Progenitor cell of endocrine pancreas (in vitro differentiated cells): ENCODE measurements at regions not wholly inside any gene's neighbourhood (a gene's known extent, or its start where the extent isn't known, plus 50 kb on each side); places are given as distances from the start of the nearest gene placed in this dataset.

Source experiments
- DNase-seq: peaks from one replicate; pipeline ENCODE4 v3.0.0; 2021; ENCODE audit warnings: low spot score; ENCODE audit not compliant: unreplicated experiment
- H3K27ac Mint-ChIP-seq: 2 replicates; pipeline ENCODE4 v1.8.0; 2021; ENCODE audit warnings: mild to moderate bottlenecking, moderate library complexity, mixed read lengths
- H3K27me3 Mint-ChIP-seq: 2 replicates; pipeline ENCODE4 v1.8.0; 2021; ENCODE audit warnings: mixed read lengths
- H3K36me3 Mint-ChIP-seq: 2 replicates; pipeline ENCODE4 v1.8.0; 2022; ENCODE audit warnings: mixed read lengths; ENCODE audit not compliant: insufficient read depth
- H3K4me1 Mint-ChIP-seq: 2 replicates; pipeline ENCODE4 v1.8.0; 2021; ENCODE audit warnings: low read depth, mixed read lengths
- H3K4me3 Mint-ChIP-seq: 2 replicates; pipeline ENCODE4 v1.8.0; 2021; ENCODE audit warnings: low read depth, mild to moderate bottlenecking, moderate library complexity, mixed read lengths
- H3K9me3 Mint-ChIP-seq: 2 replicates; pipeline ENCODE4 v1.8.0; 2021; ENCODE audit warnings: low read depth, mixed read lengths
- TF ChIP-seq, protein P1 (sequence below): fragments of 200-600 bp; sonication (generic); IDR thresholded peaks from one replicate; pipeline ENCODE4 v1.5.0; 2021; ENCODE audit warnings: antibody characterized with exemption, mild to moderate bottlenecking; ENCODE audit not compliant: unreplicated experiment

DNA sequence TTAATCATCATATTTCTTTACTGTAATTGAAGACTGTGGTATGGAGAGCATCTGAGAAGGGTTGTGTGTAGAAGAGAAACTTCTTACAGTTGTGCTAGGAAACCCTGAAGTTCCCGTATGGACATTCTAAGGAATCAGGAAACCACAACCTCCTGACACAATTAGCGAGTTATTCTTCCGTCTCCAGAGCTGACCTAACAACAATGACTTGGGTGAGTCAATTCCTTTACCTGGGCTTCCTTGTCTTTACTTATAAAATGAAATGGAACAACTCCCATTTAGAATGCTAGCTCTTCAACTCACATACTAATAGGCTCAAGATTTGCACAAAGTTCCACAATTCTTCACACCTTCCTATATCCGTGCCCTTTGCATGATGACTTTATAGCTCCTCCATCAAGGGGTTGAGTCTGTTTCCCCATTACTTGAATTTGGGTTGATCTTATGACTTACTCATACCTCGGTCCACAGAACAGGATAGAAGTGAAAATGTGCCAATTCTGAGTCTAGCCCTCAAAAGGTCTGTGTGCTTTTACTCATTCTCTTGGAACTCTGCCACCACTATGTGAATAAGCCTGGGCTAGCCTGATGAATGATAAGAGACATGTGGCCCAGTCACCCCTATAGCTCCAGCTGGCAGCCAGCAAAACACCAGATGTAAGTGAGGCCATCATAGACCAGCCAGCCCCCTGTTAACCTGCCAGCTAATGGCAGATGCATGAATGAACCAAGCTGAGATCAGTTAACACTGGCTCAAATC is 459.4 kb downstream of the ETNK1 start:
- TF ChIP-seq, protein P1, sequence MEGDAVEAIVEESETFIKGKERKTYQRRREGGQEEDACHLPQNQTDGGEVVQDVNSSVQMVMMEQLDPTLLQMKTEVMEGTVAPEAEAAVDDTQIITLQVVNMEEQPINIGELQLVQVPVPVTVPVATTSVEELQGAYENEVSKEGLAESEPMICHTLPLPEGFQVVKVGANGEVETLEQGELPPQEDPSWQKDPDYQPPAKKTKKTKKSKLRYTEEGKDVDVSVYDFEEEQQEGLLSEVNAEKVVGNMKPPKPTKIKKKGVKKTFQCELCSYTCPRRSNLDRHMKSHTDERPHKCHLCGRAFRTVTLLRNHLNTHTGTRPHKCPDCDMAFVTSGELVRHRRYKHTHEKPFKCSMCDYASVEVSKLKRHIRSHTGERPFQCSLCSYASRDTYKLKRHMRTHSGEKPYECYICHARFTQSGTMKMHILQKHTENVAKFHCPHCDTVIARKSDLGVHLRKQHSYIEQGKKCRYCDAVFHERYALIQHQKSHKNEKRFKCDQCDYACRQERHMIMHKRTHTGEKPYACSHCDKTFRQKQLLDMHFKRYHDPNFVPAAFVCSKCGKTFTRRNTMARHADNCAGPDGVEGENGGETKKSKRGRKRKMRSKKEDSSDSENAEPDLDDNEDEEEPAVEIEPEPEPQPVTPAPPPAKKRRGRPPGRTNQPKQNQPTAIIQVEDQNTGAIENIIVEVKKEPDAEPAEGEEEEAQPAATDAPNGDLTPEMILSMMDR = no peak
- no peak overlapping the region for H3K27ac Mint-ChIP-seq
- no peaks in the 10 kb centered on the region for H3K27me3 Mint-ChIP-seq
- no peak for DNase-seq
- no peaks in the 10 kb centered on the region for H3K36me3 Mint-ChIP-seq
- no peaks in the 10 kb centered on the region for H3K4me1 Mint-ChIP-seq
- no peak overlapping the region for H3K4me3 Mint-ChIP-seq
- H3K9me3 Mint-ChIP-seq = peaks cover 1% of the 10 kb centered on the region

GRCh38 chr12:23088594-23088993 is 463.6 kb downstream of the ETNK1 start:
- Mint-ChIP-seq H3K27ac (no peak overlapping the region), H3K4me1 (no peaks in the 10 kb centered on the region), H3K4me3 (no peak overlapping the region), H3K36me3 (no peaks in the 10 kb centered on the region), H3K27me3 (no peaks in the 10 kb centered on the region), H3K9me3 (peaks cover 9% of the 10 kb centered on the region)
- TF ChIP-seq, protein P1 = no peak
- DNase-seq = no peak

- TF ChIP-seq, protein P1 = no peak
- peaks cover 9% of the 10 kb centered on the region for H3K9me3 Mint-ChIP-seq
- H3K4me3 Mint-ChIP-seq = no peak overlapping the region
- H3K27me3 Mint-ChIP-seq = no peaks in the 10 kb centered on the region
- peaks cover 3% of the 10 kb centered on the region for H3K4me1 Mint-ChIP-seq
- H3K27ac Mint-ChIP-seq = no peak overlapping the region
- DNase-seq = no peak
- no peaks in the 10 kb centered on the region for H3K36me3 Mint-ChIP-seq
Measured at GRCh38 chr12:23093488-23093887, 468.5 kb downstream of the ETNK1 start.

GRCh38 chr12:23096321-23096720 is 471.4 kb downstream of the ETNK1 start:
- Mint-ChIP-seq H3K4me1 (peaks cover 3% of the 10 kb centered on the region), H3K4me3 (no peak overlapping the region), H3K27ac (no peak overlapping the region)

GRCh38 chr12:23098110-23098509 is 473.1 kb downstream of the ETNK1 start:
- H3K27me3 Mint-ChIP-seq = no peaks in the 10 kb centered on the region
- no peaks in the 10 kb centered on the region for H3K36me3 Mint-ChIP-seq
- no peak overlapping the region for H3K4me3 Mint-ChIP-seq
- TF ChIP-seq, protein P1 = no peak
- DNase-seq = no peak
- H3K27ac Mint-ChIP-seq = no peak overlapping the region
- H3K9me3 Mint-ChIP-seq = no peaks in the 10 kb centered on the region
- peaks cover 3% of the 10 kb centered on the region for H3K4me1 Mint-ChIP-seq

More at GRCh38 chr12:23096321-23096720, 471.4 kb downstream of the ETNK1 start:
- Mint-ChIP-seq H3K9me3 (no peaks in the 10 kb centered on the region), H3K27me3 (no peaks in the 10 kb centered on the region), H3K36me3 (no peaks in the 10 kb centered on the region)
- DNase-seq = no peak
- TF ChIP-seq, protein P1 = no peak
